ENCODE measurements at regions not wholly inside any gene's neighbourhood (a gene's known extent, or its start where the extent isn't known, plus 50 kb on each side); places are given as distances from the start of the nearest gene placed in this dataset.

DNA sequence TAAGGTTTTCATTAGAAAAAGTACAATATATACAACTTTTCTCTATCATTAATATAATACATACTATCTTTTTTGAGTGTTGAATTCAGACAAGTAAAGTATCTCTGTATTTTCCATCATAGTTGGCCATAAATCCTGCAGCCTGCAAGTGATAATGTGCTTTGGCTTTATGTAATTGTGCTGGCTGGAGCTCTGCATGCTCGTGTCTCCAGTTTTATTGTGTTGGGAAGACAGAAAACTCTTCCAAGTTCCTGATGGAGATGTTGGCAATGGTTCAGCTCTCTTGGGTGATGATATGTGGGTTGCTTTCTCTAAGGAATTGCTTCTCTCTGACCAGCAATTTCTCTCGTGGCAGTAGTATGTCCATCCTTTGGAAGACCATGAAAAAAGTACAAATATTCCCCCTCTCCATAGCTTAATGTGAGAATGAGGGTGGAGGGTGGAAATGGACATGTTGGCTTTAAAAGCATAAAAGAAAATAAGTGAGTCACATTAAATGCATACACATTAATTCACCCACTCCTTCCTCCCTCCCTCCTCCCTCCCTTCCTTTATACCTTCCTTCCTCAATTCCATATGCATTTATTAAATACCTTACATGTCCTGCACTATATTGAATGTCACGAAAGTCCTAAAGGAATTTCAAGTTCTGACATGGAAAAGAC lies 344.2 kb downstream of the MTX2 start:
- peak; percentile 49 for DNase-seq

DNA sequence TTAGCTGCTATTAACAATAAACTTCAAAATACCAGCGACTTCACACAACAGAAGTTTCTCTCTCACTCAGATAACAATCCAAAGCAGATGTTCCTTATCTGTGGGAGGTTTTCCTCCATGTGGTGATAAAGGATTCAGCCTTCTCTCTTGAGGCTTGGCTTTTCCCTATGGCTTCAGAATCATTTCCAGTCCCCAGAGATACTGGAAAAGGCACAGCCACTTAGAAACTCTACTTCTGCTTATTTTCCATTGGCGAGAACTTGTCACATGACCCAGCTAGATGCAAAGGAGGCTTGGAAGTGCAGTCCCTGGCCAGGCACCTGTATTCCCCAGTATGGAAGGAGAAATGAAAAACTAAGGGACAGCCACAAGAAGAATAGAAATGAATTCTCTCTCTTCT lies 344.8 kb downstream of the MTX2 start:
- DNase-seq, result no peak

DNA sequence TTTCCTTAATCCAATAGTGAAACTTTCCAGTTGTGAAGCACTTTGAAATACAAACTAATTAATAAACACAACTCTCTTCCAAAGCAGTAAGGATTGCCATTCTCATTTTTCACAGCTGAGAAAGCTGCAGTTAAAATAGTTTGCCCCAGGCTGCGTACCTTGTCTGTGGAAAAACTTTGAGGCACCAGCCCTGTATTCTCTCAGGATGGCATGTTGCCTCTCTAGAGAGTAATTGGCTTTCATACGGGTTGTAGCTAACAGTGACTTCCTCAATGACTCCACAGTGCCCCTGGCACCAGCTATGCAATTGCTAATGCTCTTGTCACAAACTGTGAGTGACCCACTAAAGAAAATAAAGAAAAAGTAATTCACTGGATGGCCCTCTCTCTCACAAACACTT lies 345.7 kb downstream of the MTX2 start:
- no peak for DNase-seq

DNA sequence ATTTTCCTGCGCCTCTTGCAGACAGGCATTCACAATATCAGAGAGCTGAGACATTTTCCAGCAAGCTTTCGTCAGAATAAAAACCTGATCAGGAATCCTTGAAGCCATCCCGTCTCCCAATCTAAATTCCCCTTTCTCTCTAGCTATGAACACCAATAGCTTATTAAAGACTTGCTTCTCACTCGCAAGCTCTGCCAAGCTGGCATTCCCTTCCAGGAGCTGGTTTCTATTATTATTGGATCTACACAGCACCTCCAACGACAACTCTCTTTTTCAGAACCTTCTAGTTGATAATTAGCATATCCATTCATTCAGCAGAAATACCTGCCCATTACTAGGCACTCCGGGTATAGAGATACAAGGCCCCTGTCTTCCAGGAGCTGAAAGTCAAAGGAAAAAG lies 350.3 kb downstream of the MTX2 start:
- no peak for DNase-seq

DNA sequence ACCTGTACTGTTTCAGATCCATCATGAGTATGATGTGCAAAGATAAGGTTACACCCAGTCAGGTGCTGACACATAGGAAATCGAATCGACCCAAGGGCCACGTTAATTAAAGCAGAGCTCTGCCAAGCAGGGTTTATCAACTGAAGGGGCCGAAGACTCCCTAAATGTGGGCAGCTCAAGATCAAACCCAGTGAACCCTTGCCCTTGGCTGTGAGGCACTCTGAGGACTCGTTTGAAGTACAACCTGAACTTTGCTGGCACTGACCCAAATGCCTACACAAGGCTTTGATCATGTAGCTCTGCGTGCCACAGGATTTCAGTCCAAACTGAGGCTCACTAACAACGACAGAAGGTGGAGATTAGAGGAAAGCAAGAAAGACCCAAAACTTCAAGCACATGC lies 352.1 kb downstream of the MTX2 start:
- no peak for DNase-seq

DNA sequence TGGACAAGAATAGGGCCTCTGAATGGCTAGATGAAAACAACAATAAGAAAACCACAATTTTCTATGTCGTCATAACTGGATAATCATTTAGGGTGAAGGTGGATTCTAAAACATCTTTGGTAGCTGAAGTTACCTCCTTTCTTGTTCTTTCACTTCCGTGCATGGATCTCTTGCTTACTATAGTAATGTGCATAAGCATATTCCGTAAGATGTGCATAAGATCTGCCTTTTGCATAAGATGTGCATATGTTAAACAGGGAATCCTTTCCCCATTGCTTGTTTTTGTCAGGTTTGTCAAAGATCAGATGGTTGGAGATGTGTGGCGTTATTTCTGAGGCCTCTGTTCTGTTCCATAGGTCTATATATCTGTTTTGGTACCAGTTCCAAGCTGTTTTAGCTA lies 353.6 kb downstream of the MTX2 start:
- no peak for DNase-seq

DNA sequence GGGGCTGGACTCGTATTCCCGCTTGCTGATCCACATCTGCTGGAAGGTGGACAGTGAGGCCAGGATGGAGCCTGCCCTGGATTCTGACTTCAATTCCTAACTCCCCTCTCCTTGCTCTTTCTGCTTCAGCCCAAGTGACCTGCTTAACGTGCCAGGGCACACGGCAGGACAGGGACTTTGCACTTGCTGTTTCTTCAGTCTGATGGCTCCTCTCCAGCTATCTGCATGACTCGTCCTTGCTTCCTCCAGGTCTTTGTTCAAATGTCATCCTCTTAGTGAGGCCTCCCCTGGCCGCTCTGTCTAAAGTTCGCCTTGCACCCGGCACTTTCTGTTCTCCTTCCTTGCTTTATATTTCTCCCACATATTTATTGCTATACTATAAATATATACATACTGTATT lies 357.6 kb downstream of the MTX2 start:
- DNase-seq, result no peak

DNA sequence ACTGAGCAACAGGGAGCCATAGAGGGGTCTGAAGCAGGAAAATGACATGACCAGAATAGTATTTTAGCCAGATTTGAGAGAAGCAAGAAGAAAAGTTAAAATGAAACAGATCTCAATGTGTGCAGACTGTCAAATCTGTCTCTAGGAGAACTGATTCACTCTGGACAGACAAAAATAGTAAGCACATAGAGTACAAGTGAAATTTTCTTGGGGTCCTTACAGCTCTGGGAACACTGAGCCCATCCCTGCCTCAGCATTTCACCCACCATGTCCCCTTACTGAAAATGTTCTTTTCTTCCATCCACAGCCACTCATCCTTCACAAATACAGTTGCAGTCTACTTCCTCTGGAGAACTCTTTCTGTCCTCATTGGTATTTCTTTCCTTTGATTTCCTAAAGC lies 359.2 kb downstream of the MTX2 start:
- DNase-seq, result no peak

DNA sequence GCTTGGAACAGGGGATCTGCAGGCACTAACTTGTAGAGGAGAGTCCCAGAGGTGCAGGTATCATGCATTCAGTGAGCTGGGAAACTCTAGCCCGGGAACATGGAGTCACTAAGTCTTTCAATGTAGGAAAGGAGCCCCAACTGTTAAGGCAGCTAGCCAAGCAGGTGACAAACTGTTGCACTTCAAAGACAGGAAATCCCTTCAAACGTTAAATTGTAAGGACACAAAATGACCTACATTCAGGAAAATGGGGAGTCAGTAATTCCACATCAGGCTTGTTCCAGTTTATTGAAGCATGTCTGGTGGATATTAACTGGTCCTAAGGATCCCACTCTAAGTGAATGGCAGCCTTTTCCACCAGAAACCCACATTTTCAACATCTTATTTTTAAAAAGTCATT lies 364.5 kb downstream of the MTX2 start:
- no peak for DNase-seq

DNA sequence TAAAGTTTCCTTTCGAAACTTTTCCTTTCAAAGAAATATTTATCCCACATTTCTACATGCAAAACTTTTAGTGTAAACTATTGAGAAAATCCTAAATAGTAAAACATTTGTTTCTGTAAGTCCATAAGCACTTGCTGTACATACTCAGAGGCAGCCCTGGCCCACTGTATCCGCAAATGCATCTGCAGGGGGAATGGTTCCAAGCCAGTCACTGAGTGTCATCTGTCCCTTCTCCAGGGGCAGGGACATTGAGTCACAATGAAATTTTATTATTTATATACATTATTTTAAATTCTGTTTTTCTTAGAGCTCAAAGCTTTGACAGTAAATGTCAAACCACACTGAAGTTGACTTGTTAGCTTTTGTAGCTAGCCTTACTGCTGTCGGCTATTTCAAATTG lies 367.2 kb downstream of the MTX2 start:
- no peak for DNase-seq

DNA sequence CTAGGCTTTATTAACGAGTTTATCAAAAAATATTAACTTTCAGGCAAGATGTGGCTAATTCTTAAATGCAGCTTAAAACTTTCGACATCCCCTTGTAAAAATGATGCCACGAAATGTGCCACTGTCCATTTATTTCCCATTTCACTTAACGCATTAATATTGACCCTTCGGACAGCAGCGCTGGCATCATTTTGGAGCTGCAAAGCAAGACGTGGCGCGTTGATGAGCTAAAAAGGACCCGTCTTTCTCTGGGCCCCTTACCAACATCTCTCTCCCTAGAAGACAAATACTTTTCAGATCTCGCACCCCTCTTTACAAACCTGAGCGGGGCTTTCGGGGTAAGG lies 367.9 kb downstream of the MTX2 start:
- no peak for DNase-seq

DNA sequence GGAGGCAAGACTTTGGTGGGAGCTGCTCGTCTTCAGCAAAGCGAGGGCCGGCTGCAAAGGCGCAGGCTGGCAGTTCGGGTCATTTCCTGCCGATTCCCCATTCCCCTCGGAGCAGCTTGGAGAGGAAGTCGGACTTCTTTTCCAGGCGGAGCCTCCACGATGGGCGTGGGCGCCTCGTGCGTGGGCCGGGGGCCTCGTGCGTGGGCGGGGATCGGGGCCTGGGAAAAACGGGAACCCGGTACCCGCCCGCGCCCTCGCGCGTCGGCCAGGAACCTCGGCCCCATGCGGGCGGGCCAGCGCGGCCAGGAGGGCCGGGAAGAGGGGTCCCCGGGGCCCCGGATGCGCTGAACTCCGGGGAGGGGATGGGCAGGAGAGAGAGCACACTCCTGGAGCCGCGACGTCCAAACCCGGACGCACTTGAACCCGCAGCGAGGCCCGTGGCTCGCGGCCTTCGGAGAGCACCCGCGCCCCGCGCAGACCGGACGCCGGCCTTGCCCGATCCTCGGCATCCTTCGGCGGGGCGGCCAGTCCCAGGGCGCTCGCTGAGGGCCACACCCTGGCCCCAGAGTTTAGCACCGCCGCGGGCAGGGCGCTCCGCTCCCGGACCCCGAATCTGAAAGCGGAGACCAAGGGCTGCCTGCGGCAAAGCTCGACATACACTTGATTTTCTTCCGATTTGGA lies 368.4 kb downstream of the MTX2 start:
- DNase-seq, result peak; percentile 37

DNA sequence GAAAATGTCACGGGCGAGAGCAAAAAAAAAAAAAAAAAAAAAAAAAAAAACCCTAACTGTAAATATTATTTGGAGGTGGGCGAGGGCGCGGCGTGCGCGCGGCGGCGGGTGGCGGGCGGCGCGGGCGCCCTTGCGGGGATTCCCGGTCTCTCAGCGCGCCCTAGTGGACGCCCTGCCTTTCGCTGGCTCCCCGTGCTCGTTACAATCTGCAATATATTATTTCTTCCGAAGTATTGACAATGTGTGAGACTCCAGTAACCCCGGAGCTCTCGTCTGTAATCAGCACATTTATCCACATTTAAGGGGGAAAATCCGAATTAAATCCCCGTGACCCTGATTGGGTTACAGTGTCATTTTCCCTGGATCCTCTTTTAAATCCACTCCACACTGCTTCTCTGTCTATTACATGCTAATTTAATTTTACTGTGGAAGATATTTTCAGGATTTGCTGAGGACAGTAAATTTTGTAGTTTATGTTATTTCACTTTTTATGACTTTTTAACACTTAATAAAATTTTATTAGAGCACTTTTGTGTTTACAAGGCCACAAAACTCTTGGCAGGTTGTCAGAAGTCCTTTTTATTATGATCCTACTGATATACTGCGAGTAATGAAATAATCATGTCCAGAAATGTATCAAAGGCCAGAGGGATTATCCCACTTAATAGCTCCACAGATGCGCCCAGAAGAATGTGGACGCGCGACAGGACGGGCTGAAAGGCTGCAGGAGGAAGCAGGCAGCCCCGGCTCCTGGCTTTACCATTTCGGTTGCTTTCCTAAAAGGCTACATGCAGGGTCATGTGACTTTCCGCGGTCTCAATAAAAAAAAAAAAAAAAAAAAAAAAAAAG lies 369.1 kb downstream of the MTX2 start:
- DNase-seq, result peak; percentile 82

DNA sequence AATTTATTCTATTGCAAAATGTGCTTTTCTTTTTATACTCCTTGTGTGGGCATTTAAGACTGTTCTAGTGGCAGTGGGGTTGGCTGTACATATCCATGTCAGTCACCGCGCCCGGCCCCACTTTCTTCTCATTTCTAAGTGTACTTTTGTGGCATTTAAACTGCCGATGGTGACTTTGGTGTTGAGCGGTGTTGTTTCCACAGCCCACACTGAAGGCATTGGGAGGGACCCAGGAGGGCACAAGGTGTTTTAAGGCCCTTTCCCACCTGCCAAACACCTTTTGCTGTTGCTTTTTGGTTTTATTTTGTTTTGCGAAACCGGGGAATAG lies 369.7 kb downstream of the MTX2 start:
- DNase-seq, result no peak

DNA sequence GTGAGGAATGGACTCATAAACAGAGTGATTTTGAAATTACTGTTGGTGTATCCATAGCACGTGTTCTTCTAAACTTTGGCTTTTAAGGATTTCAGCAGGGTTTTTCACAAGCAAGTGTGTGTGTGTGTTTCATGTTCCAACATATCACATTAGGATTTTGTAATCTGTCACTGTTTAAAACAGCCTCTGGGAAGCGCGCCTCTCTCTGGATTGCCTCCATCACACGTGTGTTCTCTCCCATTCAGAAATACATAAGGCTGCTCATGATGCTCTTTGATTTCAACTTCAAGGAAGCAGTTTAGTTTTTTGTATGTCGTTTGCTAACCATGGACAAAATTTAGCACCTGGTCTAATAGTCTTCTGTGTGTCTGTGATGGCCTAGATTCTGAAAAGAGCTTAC lies 370.4 kb downstream of the MTX2 start:
- no peak for DNase-seq

DNA sequence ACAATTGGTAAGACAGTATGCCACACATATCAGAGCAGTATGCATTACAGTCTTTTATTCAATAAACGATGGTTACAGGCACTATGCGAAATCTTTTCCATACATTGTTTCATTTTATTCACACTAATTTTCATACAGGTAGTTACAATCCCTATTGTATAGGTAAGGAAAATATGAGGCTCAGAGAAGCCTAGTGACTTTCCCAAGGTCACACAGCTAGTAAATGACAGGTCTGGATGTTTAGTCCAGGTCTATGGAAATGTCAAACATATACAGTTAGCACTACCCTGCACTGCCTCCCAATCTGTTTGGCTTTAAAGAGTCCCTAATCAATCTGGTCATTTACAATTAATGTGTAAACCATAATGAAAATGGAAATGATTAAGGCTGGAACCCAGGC lies 372.2 kb downstream of the MTX2 start:
- DNase-seq, result no peak

DNA sequence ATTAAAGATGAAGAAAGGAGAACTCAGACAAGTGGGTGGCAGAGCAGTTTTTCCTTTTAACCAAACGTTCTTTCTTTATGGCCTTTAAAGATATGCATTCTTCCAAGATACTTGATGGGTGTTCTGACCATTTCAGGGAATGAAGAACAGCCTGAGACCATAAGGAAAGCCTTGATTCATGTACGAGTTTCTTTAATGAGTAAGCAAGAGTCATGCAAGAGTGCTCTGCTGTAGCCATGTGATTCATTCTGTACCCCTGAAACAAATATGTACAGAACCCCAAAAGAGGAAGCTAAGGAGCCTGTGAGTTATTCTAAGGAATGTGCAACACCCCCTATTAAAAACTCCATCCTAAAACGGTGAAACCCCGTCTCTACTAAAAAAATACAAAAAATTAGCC lies 372.8 kb downstream of the MTX2 start:
- no peak for DNase-seq

DNA sequence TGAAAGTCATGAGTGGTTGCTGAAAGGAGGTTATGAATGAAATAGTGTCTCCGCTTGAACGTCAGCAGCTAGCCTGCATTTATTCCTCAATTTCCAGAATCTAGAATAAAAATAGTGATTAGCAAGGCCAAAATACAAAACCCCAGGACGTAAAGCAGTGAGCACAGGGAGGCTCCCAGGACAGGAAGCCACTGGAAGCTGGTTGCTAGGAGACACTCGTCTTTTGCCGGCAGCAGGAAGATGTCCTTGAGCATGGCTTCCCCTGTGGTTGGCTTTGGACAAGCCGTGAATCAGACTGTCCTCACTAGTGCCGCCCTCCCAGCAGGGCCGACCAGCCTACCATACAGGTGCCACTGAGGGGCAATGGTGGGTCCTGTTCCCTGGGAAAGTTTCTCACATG lies 374.4 kb downstream of the MTX2 start:
- DNase-seq, result no peak

DNA sequence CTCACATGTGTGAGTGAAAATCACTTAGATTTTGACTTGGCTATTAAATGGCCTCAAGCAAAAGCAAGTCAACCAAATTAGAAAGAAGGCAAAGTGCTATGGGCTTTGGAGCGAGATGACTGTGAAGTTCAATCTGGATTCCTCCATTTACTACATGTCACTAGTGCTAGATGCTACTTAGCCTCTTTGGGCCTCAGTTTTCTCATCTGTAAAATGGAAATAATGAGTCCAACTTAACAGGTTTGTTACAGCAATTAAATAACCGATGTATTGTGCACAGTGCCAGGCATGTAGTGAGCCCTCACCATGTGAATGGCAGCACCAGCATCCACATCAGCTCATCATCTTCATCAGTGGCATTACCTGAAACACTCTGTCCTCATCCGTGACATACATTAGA lies 376.3 kb downstream of the MTX2 start:
- DNase-seq, result no peak

DNA sequence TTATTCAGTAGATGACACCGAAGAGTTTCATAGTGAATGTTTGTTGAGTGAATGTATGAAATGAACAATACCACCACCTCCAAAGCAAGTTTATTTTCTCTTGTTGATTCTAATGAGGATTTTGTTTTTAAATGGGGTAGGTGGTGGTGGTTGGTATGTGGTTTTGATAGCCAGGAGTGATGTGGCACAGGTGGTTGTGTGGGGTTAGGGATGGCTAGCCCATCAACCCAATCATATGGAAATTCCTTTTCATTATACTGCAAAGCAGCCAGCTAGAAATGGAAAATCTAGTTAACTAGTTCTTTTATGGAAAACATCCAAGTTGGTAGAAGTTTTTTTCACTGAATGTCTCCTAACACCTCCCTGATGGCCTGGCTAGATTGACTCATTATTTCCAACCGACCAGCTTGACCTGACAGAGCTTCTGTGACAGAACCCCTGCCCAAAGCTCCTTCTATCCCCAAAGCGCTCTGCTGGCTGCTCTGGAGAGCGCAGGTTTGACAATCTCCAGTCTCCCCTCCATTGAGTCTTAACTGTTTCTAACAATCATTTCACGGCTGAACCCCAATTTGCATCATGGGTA lies 376.9 kb downstream of the MTX2 start:
- DNase-seq, result no peak

DNA sequence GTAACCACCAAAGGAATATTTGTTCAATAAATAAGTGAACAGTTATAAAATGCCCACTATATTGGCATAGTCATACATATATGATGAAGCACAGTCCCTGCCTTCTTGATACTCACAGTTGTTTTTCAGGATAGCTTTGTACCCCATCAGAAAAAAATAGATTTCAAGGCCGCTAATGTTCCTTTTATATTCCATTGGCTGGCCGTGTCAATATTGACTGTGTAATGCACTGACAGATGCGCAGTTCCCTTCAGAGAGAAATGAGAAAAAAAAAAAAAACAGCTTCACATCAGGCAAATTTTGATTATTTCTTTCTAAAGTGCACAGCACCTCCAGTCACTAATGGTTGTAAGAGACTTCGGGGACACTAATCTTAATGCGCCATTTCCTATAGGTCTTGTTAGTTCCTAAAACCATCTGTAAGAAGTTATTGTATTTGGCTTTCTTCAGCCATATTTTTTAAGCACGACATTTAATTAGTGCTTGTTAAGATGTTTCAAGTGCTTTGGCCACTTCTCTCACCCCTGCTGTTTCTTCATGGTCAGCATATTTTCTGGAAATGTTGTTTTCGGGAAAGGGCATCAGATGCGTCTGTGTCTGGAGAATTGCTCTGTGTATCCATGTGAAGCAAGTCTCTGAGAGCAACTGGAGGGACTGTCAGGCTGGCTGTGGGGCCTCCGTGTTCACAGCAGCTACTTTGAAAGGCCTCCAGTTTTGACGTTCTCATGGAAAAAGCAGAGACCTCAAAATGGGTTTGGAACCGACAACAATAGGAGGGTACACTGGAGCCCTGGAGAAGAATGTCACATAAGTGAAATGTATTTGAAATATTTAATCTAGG lies 378.3 kb downstream of the MTX2 start:
- no peak for DNase-seq

DNA sequence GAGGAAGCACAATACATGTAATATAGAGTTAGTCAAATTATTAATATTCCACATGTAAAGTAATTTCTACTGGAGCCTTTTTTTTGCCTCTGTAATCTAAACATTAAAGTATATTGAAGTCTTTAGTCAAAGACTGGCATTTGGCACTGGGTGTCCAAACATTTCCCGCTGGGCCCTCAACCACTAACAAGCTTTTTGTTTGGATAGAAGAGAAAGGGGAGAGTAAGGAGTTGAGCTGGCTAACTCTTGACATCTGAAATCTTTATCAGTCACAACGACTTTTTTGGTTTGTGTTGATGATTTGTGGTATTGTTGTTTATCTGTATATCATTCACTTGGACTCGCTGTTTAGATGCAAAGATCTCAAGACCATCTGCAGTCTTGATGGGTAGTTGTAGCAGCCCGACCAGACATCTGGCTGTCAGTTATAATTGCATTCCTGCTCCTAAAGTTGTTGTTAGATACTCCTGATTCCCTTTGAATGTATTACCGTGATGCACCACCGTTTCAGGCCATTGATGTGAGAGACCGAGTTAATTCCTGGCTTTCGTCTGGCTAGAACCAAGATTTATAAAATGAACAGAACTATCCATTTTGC lies 379.6 kb downstream of the MTX2 start:
- no peak for DNase-seq
